ENCODE measurements at regions not wholly inside any gene's neighbourhood (a gene's known extent, or its start where the extent isn't known, plus 50 kb on each side); places are given as distances from the start of the nearest gene placed in this dataset.

DNA sequence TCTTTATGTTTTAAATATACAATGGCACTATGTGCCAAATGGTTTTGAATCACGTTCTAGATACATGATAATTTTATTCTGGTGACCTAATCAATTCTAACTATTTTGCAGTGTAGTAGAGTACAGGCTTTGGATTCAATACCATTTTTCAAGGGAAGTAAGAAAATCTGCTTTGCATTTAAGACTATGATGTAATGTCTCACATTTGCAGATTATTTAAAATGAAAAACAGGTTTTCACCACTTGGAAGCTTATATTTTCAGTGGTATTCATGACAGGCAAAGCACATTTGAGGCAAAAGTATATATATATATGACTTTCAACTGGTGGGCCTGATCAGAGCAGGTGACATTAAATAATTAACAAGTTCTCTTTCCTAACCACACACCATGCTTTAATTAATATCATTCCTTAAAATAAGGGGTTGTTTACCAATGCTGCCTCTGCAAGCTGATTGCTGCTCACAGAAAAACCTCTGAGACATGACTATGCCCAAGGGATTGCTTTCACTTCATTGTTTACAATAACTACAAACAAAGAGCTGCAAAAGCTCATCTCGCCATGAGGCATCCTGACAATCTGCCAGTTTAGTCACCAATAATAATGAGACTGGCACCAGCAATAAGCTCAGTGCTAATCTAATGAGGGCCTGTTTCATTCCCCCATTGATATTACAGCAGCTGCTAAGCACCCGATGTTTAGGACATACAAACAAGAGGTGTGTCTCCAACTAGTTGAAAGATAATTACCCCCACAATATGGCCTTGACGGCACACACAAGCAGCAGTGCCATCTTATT, 1176.0 kb upstream of the GJE1 start:
- no peak overlapping the region for H3K4me3 ChIP-seq (ENCODE audit: low read depth, low read length)
- no peak overlapping the region for H3K9ac ChIP-seq (ENCODE audit: low read length)

DNA sequence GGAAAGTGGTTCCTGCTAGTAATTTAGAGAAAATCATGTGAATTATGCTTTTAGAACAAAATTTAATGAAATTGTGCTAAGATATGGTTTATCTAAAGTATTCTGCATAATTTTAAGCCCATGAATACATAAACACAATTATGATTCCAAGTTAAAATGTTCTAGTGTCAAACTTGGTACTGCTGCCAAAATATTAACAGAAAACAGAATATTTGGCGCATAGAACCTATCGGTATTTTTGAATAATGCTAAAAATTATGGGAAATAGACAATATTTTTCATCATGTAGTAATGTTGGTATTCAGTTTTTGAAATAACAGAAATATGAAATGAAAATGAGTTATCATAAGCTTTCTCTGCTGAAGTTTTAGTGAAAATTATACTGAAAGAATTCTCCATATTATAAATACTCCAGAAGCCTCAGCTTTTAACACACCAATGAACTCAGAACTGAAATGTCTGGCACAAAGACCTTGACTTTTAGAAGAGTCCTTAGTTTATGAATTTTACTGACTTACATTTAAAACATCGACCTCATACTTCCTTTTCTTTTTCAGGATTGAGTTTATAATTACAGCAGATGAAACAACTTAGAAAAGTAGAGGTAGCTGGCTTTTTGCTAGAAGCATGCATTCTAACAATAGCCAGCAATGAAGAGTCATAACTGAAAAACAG, 1192.3 kb upstream of the GJE1 start:
- Histone ChIP-seq H3K4me1 (ENCODE audit: control insufficient read depth, insufficient read depth, low read length) (no peaks in the 10 kb centered on the region), H3K4me3 (ENCODE audit: low read depth, low read length) (no peak overlapping the region), H3K27ac (ENCODE audit: low read depth, low read length) (no peak overlapping the region), H3K9ac (ENCODE audit: low read length) (no peak overlapping the region), H3K27me3 (ENCODE audit: control insufficient read depth, insufficient read depth, low read length) (no peaks in the 10 kb centered on the region), H3K36me3 (ENCODE audit: control insufficient read depth, insufficient read depth, low read length) (no peaks in the 10 kb centered on the region), H3K9me3 (ENCODE audit: control insufficient read depth, insufficient read depth, low read depth, low read length) (peaks cover 14% of the 10 kb centered on the region)

More for the DNA sequence above, 1176.0 kb upstream of the GJE1 start:
- H3K27ac ChIP-seq (ENCODE audit: low read depth, low read length) = no peak overlapping the region
- no peaks in the 10 kb centered on the region for H3K9me3 ChIP-seq (ENCODE audit: control insufficient read depth, insufficient read depth, low read depth, low read length)
- H3K27me3 ChIP-seq (ENCODE audit: control insufficient read depth, insufficient read depth, low read length) = no peaks in the 10 kb centered on the region
- H3K36me3 ChIP-seq (ENCODE audit: control insufficient read depth, insufficient read depth, low read length) = no peaks in the 10 kb centered on the region
- H3K4me1 ChIP-seq (ENCODE audit: control insufficient read depth, insufficient read depth, low read length) = no peaks in the 10 kb centered on the region

DNA sequence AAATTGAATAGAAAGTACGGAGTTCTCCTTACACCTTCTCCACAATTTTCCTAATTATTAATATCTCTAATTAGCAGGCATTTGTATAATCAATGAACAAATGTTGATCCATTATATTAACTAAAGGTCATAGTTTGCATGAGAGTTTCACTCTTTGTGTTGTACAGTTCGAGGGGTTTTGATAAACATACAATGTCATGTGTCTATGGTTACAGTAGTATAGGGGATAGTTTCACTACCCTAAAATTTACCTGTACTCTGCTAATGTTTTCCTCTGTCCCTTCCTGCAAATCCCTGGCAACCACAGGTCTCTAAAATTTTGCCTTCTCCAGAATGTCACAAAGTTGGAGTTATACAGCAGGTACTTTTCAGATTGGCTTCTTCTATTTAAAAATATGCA, 1199.8 kb upstream of the GJE1 start:
- H3K36me3 ChIP-seq (ENCODE audit: control insufficient read depth, insufficient read depth, low read length) = no peaks in the 10 kb centered on the region
- no peak overlapping the region for H3K9ac ChIP-seq (ENCODE audit: low read length)
- H3K9me3 ChIP-seq (ENCODE audit: control insufficient read depth, insufficient read depth, low read depth, low read length) = 0 out of 2 replicates have a peak, but pooled peaks cover 5% of the 10 kb centered on the region
- H3K27me3 ChIP-seq (ENCODE audit: control insufficient read depth, insufficient read depth, low read length) = no peaks in the 10 kb centered on the region
- H3K27ac ChIP-seq (ENCODE audit: low read depth, low read length) = no peak overlapping the region
- H3K4me3 ChIP-seq (ENCODE audit: low read depth, low read length) = no peak overlapping the region
- H3K4me1 ChIP-seq (ENCODE audit: control insufficient read depth, insufficient read depth, low read length) = no peaks in the 10 kb centered on the region

DNA sequence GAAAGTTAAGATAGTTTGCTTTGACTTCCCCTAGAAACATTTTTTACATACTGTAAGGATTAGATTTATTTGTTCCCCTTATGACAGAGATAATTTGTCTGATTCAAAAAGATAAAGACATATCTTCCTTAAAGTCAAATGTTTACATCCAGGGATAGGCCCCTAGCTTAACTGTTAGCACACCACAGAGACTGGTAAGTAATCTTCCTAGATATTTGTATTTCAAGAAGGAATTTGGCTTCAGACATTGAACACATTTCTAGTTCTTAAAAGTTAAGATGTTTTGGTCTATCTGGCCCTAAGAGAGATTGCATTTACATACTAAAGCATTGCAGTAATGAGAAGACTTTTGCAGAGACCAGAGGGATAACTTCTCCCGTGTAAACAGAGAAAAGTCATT, 1201.1 kb upstream of the GJE1 start:
- Histone ChIP-seq H3K9ac (ENCODE audit: low read length) (no peak overlapping the region), H3K9me3 (ENCODE audit: control insufficient read depth, insufficient read depth, low read depth, low read length) (0 out of 2 replicates have a peak, but pooled peaks cover 5% of the 10 kb centered on the region), H3K27me3 (ENCODE audit: control insufficient read depth, insufficient read depth, low read length) (no peaks in the 10 kb centered on the region), H3K36me3 (ENCODE audit: control insufficient read depth, insufficient read depth, low read length) (no peaks in the 10 kb centered on the region), H3K4me1 (ENCODE audit: control insufficient read depth, insufficient read depth, low read length) (no peaks in the 10 kb centered on the region), H3K27ac (ENCODE audit: low read depth, low read length) (no peak overlapping the region), H3K4me3 (ENCODE audit: low read depth, low read length) (no peak overlapping the region)

DNA sequence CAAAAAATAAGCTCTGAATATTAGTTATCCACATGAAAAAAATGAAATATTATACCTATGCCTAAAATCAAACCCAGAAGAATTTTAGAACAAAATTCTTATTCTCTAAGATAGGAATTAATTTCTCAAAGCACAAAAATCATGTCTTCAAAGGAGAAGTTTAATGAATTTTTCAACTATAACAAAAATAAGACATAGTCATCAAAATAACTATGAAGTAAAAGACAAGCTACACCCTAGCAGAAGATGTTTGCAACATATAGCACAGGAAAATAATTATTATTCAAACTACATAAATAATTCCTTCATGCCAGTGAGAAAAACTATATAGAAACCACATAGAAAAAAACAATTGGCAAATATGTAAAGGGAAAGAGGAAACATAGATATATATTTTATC, 1203.6 kb upstream of the GJE1 start:
- Histone ChIP-seq H3K36me3 (ENCODE audit: control insufficient read depth, insufficient read depth, low read length) (no peaks in the 10 kb centered on the region), H3K9me3 (ENCODE audit: control insufficient read depth, insufficient read depth, low read depth, low read length) (0 out of 2 replicates have a peak, but pooled peaks cover 5% of the 10 kb centered on the region), H3K4me1 (ENCODE audit: control insufficient read depth, insufficient read depth, low read length) (no peaks in the 10 kb centered on the region), H3K27ac (ENCODE audit: low read depth, low read length) (no peak overlapping the region), H3K9ac (ENCODE audit: low read length) (no peak overlapping the region), H3K27me3 (ENCODE audit: control insufficient read depth, insufficient read depth, low read length) (no peaks in the 10 kb centered on the region), H3K4me3 (ENCODE audit: low read depth, low read length) (no peak overlapping the region)

DNA sequence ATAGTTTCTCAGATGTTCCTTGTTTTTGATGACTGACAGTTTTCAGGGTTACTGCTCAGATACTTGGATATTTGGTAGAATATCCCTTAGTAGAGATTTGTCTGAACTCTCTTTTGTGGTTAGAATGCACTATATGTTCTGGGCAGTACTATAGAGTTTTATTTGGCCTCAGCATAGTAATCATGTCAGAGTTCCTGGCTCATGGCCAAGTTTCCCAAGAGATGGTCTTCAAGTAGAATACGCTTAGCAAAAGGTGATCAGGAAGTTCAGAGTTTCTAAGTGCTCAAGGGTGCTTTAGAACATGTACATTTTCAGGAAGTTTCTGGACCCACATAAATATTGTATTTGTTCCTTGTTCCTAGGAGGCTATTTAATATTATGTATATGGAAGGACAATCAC, 1209.7 kb upstream of the GJE1 start:
- H3K36me3 ChIP-seq (ENCODE audit: control insufficient read depth, insufficient read depth, low read length) = no peaks in the 10 kb centered on the region
- H3K9ac ChIP-seq (ENCODE audit: low read length) = no peak overlapping the region
- H3K4me1 ChIP-seq (ENCODE audit: control insufficient read depth, insufficient read depth, low read length) = no peaks in the 10 kb centered on the region
- H3K9me3 ChIP-seq (ENCODE audit: control insufficient read depth, insufficient read depth, low read depth, low read length) = 0 out of 2 replicates have a peak, but pooled peaks cover under 1% of the 10 kb centered on the region
- no peak overlapping the region for H3K4me3 ChIP-seq (ENCODE audit: low read depth, low read length)
- H3K27me3 ChIP-seq (ENCODE audit: control insufficient read depth, insufficient read depth, low read length) = no peaks in the 10 kb centered on the region
- no peak overlapping the region for H3K27ac ChIP-seq (ENCODE audit: low read depth, low read length)

DNA sequence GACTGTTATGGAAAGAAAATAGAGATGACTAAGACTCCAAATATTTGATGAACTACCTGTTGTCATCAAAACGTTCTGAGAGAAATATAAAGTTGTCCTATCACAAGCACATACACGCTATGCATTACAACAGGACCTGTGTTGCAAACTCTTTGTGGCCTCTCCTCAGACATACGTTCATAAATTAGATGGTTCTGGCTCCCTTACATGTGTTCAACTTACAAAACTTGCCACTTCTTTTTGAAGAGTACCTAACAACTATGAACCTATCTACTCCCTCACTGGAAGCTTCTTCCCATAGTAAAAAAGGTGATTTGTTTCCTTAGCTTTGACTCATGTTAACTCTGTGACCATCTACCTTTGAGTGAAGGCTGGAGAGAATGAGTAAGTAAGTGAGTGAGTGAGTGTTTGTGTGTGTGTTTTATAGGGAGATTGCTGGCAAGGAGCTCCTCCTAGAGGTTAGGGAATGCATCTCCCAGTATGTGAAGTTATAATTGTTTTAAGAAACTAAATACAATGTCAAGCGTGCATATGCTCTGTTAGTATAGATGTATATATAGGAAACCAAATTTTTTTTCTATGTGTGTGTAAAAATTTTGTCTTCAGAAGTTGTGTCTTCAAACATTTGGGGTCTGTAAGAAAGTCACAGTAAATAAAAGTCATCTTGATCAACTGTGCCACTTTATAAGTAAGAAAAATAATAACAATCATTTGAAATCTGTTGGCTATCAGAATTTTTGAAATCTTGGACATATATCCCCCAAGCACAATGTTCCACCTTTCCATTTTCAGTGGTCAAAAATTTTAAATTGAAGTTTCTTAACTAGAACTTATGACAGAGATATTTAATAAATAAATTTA, 1211.1 kb upstream of the GJE1 start:
- no peak overlapping the region for H3K9ac ChIP-seq (ENCODE audit: low read length)
- peaks cover 2% of the 10 kb centered on the region; the same call in 1 of the 2 replicates for H3K9me3 ChIP-seq (ENCODE audit: control insufficient read depth, insufficient read depth, low read depth, low read length)
- H3K27me3 ChIP-seq (ENCODE audit: control insufficient read depth, insufficient read depth, low read length) = no peaks in the 10 kb centered on the region
- no peaks in the 10 kb centered on the region for H3K4me1 ChIP-seq (ENCODE audit: control insufficient read depth, insufficient read depth, low read length)
- H3K27ac ChIP-seq (ENCODE audit: low read depth, low read length) = no peak overlapping the region
- no peaks in the 10 kb centered on the region for H3K36me3 ChIP-seq (ENCODE audit: control insufficient read depth, insufficient read depth, low read length)
- no peak overlapping the region for H3K4me3 ChIP-seq (ENCODE audit: low read depth, low read length)

DNA sequence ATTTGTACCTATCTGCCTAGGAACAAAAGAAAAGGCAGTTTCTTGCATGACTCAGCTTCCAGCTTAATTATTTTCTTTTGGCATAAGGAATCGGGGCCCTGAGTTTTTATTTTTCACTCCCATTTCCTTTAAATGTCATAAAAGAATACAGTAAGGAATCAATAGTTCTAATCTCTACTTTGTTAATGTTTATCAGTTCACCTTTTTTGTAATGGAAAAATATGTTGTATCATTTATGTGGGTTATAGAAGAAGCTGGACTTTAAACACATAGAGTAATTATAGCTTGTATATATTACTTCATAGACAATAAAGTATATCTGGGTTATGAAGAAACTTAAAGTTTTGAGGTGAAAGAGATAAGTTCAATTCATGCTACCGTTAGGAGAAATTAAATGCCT, 1214.8 kb upstream of the GJE1 start:
- H3K36me3 ChIP-seq (ENCODE audit: control insufficient read depth, insufficient read depth, low read length) = no peaks in the 10 kb centered on the region
- H3K9me3 ChIP-seq (ENCODE audit: control insufficient read depth, insufficient read depth, low read depth, low read length) = peaks cover 2% of the 10 kb centered on the region; the same call in 1 of the 2 replicates
- H3K27me3 ChIP-seq (ENCODE audit: control insufficient read depth, insufficient read depth, low read length) = no peaks in the 10 kb centered on the region
- no peaks in the 10 kb centered on the region for H3K4me1 ChIP-seq (ENCODE audit: control insufficient read depth, insufficient read depth, low read length)
- H3K9ac ChIP-seq (ENCODE audit: low read length) = no peak overlapping the region
- H3K27ac ChIP-seq (ENCODE audit: low read depth, low read length) = no peak overlapping the region
- H3K4me3 ChIP-seq (ENCODE audit: low read depth, low read length) = no peak overlapping the region

DNA sequence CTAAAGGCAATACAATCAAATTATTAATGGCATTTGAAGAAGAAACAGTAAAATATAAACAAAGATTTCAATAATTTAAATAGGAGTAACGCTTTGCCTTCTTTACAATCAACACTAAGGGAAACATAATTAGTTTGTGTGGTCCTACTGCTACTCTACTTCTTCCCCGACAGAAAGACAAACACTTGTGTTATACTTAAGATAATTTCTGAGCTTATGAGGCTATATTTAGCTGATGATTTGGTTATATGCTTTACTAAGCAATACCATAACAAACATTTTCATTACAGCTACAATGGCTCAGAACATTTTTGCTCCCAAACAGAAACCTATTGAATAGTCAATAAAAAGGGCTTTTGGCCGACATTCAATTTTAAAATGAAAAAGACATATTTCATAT, 1217.2 kb upstream of the GJE1 start:
- no peak overlapping the region for H3K4me3 ChIP-seq (ENCODE audit: low read depth, low read length)
- no peaks in the 10 kb centered on the region for H3K36me3 ChIP-seq (ENCODE audit: control insufficient read depth, insufficient read depth, low read length)
- H3K27ac ChIP-seq (ENCODE audit: low read depth, low read length) = no peak overlapping the region
- H3K9me3 ChIP-seq (ENCODE audit: control insufficient read depth, insufficient read depth, low read depth, low read length) = peaks cover 2% of the 10 kb centered on the region; the same call in 1 of the 2 replicates
- no peak overlapping the region for H3K9ac ChIP-seq (ENCODE audit: low read length)
- H3K27me3 ChIP-seq (ENCODE audit: control insufficient read depth, insufficient read depth, low read length) = no peaks in the 10 kb centered on the region
- peaks cover 5% of the 10 kb centered on the region; the same call in 1 of the 2 replicates for H3K4me1 ChIP-seq (ENCODE audit: control insufficient read depth, insufficient read depth, low read length)

DNA sequence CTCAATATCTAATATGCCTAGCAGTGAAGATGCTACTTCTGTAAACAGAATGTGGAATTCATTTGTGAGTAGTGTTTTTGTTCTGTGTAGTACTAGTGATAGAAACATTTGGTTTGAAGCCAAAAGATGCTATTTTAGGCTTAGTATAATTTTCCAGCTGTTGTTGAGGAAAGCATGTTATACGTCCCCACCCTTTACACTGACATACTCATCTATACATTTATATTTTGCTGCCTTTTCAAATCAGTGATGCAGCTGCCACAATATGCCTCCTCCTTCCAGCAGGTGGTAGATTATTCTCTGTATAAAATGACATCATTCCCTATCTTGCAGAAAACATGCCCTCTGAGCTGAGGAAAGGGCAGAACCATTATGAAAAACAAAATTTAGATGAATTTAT, 1217.6 kb upstream of the GJE1 start:
- no peaks in the 10 kb centered on the region for H3K36me3 ChIP-seq (ENCODE audit: control insufficient read depth, insufficient read depth, low read length)
- H3K27me3 ChIP-seq (ENCODE audit: control insufficient read depth, insufficient read depth, low read length) = no peaks in the 10 kb centered on the region

More for the DNA sequence above, 1217.6 kb upstream of the GJE1 start:
- Histone ChIP-seq H3K27ac (ENCODE audit: low read depth, low read length) (no peak overlapping the region), H3K9me3 (ENCODE audit: control insufficient read depth, insufficient read depth, low read depth, low read length) (peaks cover 2% of the 10 kb centered on the region; the same call in 1 of the 2 replicates), H3K4me1 (ENCODE audit: control insufficient read depth, insufficient read depth, low read length) (peaks cover 5% of the 10 kb centered on the region; the same call in 1 of the 2 replicates), H3K9ac (ENCODE audit: low read length) (no peak overlapping the region), H3K4me3 (ENCODE audit: low read depth, low read length) (no peak overlapping the region)
